ENCODE measurements at regions not wholly inside any gene's neighbourhood (a gene's known extent, or its start where the extent isn't known, plus 50 kb on each side); places are given as distances from the start of the nearest gene placed in this dataset.
"Not testable (repeated sequence)": the region's sequence is repeated elsewhere in the genome, so short reads cannot be mapped to it uniquely, and the experiment has no call there.

- Histone ChIP-seq H3K4me1 (no peaks in the 10 kb centered on the region), H3K27ac (no peak overlapping the region), H3K27me3 (no peaks in the 10 kb centered on the region), H3K4me3 (no peak overlapping the region), H3K36me3 (replicated peaks in 1 of 2; ENCODE audit: insufficient read depth in 1 of 2, low read depth in 2 of 2) (no peaks in the 10 kb centered on the region), H3K9me3 (no peaks in the 10 kb centered on the region)
- DNase-seq (no peak), ATAC-seq (no peak)
- TF ChIP-seq CTCF (IDR thresholded peaks at IDR 0.05) = no peak
- no peak for TF ChIP-seq POLR2A (IDR thresholded peaks at IDR 0.05)
- intact Hi-C loops (cut with DNase I) = no loop called here
- WGBS, 2 donors = 89 to 95% methylated on average over 1 of the region's 1 CpG
Measured at GRCh38 chr1:186765446-186765845, 63.3 kb upstream of the PLA2G4A start.

GRCh38 chr1:186763107-186763506 lies 65.6 kb upstream of the PLA2G4A start:
- WGBS, 2 donors = 37 to 56% methylated on average over 1 of the region's 1 CpG

GRCh38 chr1:186762653-186763052 lies 66.1 kb upstream of the PLA2G4A start:
- Histone ChIP-seq H3K27ac (no peak overlapping the region), H3K4me1 (no peaks in the 10 kb centered on the region), H3K4me3 (no peak overlapping the region), H3K27me3 (no peaks in the 10 kb centered on the region), H3K36me3 (replicated peaks in 1 of 2; ENCODE audit: insufficient read depth in 1 of 2, low read depth in 2 of 2) (no peaks in the 10 kb centered on the region), H3K9me3 (no peaks in the 10 kb centered on the region)
- ATAC-seq = no peak
- TF ChIP-seq POLR2A (IDR thresholded peaks at IDR 0.05) (no peak), CTCF (IDR thresholded peaks at IDR 0.05) (no peak)
- DNase-seq = no peak
- intact Hi-C loops (cut with DNase I) = no loop called here

More at GRCh38 chr1:186763107-186763506, 65.6 kb upstream of the PLA2G4A start:
- H3K27ac ChIP-seq = no peak overlapping the region
- no peaks in the 10 kb centered on the region for H3K4me1 ChIP-seq
- intact Hi-C loops (cut with DNase I) = no loop called here
- ATAC-seq (no peak), DNase-seq (no peak)
- no peak overlapping the region for H3K4me3 ChIP-seq
- TF ChIP-seq CTCF (IDR thresholded peaks at IDR 0.05) (no peak), POLR2A (IDR thresholded peaks at IDR 0.05) (no peak)
- H3K36me3 ChIP-seq (replicated peaks in 1 of 2; ENCODE audit: insufficient read depth in 1 of 2, low read depth in 2 of 2) = no peaks in the 10 kb centered on the region
- H3K9me3 ChIP-seq = no peaks in the 10 kb centered on the region
- no peaks in the 10 kb centered on the region for H3K27me3 ChIP-seq

- H3K27me3 ChIP-seq = no peaks in the 10 kb centered on the region
- no peaks in the 10 kb centered on the region for H3K4me1 ChIP-seq
- H3K36me3 ChIP-seq (replicated peaks in 1 of 2; ENCODE audit: insufficient read depth in 1 of 2, low read depth in 2 of 2) = no peaks in the 10 kb centered on the region
- no peak for DNase-seq
- ATAC-seq = no peak
- no peak for TF ChIP-seq POLR2A (IDR thresholded peaks at IDR 0.05)
- TF ChIP-seq CTCF (IDR thresholded peaks at IDR 0.05) = no peak
- intact Hi-C loops (cut with DNase I) = no loop called here
- no peak overlapping the region for H3K27ac ChIP-seq
- H3K4me3 ChIP-seq = no peak overlapping the region
- no peaks in the 10 kb centered on the region for H3K9me3 ChIP-seq
Measured at GRCh38 chr1:186761358-186761757, 67.4 kb upstream of the PLA2G4A start.

- no peak for TF ChIP-seq CTCF (IDR thresholded peaks at IDR 0.05)
- no peak for TF ChIP-seq POLR2A (IDR thresholded peaks at IDR 0.05)
- H3K27ac ChIP-seq = no peak overlapping the region
- no peaks in the 10 kb centered on the region for H3K4me1 ChIP-seq
- DNase-seq = no peak
- no peaks in the 10 kb centered on the region for H3K27me3 ChIP-seq
- no peaks in the 10 kb centered on the region for H3K9me3 ChIP-seq
- no peak for ATAC-seq
- 42 to 44% methylated on average over 1 of the region's 1 CpG for WGBS, 2 donors
- intact Hi-C loops (cut with DNase I) = no loop called here
- H3K4me3 ChIP-seq = no peak overlapping the region
- H3K36me3 ChIP-seq (replicated peaks in 1 of 2; ENCODE audit: insufficient read depth in 1 of 2, low read depth in 2 of 2) = no peaks in the 10 kb centered on the region
Measured at GRCh38 chr1:186760446-186760845, 68.3 kb upstream of the PLA2G4A start.

GRCh38 chr1:186758896-186759606 lies 69.7 kb upstream of the PLA2G4A start:
- H3K27me3 ChIP-seq; DNase-seq; H3K36me3 ChIP-seq (replicated peaks in 1 of 2; ENCODE audit: insufficient read depth in 1 of 2, low read depth in 2 of 2); ATAC-seq; H3K4me1 ChIP-seq; H3K9me3 ChIP-seq; intact Hi-C loops (cut with DNase I); H3K4me3 ChIP-seq; H3K27ac ChIP-seq: not testable (repeated sequence)
- 82 to 90% methylated on average over 5 of the region's 8 CpGs for WGBS, 2 donors
